Liver (tissue), 3 donors: ENCODE measurements at regions not wholly inside any gene's neighbourhood (a gene's known extent, or its start where the extent isn't known, plus 50 kb on each side); places are given as distances from the start of the nearest gene placed in this dataset.
"Not testable (repeated sequence)": the region's sequence is repeated elsewhere in the genome, so short reads cannot be mapped to it uniquely, and the experiment has no call there.

Source experiments
- JUND ChIP-seq, 2 donors: IDR thresholded peaks; 2 replicates each; pipeline ENCODE4 v1.6.1; 2016; ENCODE audit warnings: antibody characterized with exemption in 2 of 2
- RAD21 ChIP-seq, 2 donors: IDR thresholded peaks; 2 replicates each; pipeline ENCODE4 v1.6.1; 2016; ENCODE audit warnings: antibody characterized with exemption in 2 of 2, mild to moderate bottlenecking in 2 of 2
- SP1 ChIP-seq: IDR thresholded peaks from 2 replicates; pipeline ENCODE4 v1.6.1; 2018; ENCODE audit warnings: antibody characterized with exemption, mild to moderate bottlenecking
- TAF1 ChIP-seq: conservative IDR thresholded peaks from 2 replicates; pipeline ENCODE4 v1.6.1; 2016; ENCODE audit warnings: antibody characterized with exemption, mild to moderate bottlenecking
- YY1 ChIP-seq: IDR thresholded peaks from 2 replicates; pipeline ENCODE4 v1.6.1; 2016; ENCODE audit warnings: antibody characterized with exemption, mild to moderate bottlenecking
- TF ChIP-seq, protein P1 (sequence below): fragments of 150-350 bp; IDR thresholded peaks from 2 replicates; pipeline ENCODE4 v1.5.1; 2017; ENCODE audit warnings: improper control_type of control experiment, low read depth, low read length; ENCODE audit not compliant: missing input control
- TF ChIP-seq, protein P2 (sequence below): IDR thresholded peaks from 2 replicates; pipeline ENCODE4 v1.6.1; 2016; ENCODE audit warnings: antibody characterized with exemption
- TF ChIP-seq, protein P3 (sequence below): IDR thresholded peaks from 2 replicates; pipeline ENCODE4 v1.6.1; 2016; ENCODE audit warnings: antibody characterized with exemption, mild to moderate bottlenecking
- donor health status: healthy.
- donor health status: healthy.

DNA sequence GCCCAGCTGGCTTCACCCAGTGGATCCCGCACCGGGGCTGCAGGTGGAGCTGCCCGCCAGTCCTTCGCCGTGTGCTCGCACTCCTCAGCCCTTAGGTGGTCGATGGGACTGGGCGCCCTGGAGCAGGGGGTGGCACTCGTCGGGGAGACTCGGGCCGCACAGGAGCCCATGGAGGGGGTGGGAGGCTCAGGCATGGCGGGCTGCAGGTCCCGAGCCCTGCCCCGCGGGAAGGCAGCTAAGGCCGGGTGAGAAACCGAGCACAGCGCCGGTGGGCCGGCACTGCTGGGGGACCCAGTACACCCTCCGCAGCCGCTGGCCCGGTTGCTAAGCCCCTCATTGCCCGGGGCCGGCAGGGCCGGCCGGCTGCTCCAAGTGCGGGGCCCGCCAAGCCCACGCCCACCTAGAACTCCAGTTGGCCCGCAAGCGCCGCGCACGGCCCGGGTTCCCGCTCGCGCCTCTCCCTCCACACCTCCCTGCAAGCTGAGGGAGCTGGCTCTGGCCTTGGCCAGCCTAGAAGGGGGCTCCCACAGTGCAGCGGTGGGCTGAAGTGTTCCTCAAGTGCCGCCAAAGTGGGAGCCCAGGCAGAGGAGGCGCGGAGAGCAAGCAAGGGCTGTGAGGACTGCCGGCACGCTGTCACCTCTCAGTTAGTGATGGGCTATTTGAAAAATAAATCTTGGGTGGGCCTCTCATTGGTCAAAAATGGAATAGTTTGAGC lies 411.2 kb upstream of the NOX3 start:
- TF ChIP-seq, protein P1, sequence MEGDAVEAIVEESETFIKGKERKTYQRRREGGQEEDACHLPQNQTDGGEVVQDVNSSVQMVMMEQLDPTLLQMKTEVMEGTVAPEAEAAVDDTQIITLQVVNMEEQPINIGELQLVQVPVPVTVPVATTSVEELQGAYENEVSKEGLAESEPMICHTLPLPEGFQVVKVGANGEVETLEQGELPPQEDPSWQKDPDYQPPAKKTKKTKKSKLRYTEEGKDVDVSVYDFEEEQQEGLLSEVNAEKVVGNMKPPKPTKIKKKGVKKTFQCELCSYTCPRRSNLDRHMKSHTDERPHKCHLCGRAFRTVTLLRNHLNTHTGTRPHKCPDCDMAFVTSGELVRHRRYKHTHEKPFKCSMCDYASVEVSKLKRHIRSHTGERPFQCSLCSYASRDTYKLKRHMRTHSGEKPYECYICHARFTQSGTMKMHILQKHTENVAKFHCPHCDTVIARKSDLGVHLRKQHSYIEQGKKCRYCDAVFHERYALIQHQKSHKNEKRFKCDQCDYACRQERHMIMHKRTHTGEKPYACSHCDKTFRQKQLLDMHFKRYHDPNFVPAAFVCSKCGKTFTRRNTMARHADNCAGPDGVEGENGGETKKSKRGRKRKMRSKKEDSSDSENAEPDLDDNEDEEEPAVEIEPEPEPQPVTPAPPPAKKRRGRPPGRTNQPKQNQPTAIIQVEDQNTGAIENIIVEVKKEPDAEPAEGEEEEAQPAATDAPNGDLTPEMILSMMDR, result not testable (repeated sequence)
- not testable (repeated sequence) for TF ChIP-seq TAF1; YY1; SP1; JUND (IDR thresholded peaks at IDR 0.05); RAD21 (IDR thresholded peaks at IDR 0.05)
- TF ChIP-seq, protein P2, sequence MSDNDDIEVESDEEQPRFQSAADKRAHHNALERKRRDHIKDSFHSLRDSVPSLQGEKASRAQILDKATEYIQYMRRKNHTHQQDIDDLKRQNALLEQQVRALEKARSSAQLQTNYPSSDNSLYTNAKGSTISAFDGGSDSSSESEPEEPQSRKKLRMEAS, result not testable (repeated sequence)
- TF ChIP-seq, protein P3, sequence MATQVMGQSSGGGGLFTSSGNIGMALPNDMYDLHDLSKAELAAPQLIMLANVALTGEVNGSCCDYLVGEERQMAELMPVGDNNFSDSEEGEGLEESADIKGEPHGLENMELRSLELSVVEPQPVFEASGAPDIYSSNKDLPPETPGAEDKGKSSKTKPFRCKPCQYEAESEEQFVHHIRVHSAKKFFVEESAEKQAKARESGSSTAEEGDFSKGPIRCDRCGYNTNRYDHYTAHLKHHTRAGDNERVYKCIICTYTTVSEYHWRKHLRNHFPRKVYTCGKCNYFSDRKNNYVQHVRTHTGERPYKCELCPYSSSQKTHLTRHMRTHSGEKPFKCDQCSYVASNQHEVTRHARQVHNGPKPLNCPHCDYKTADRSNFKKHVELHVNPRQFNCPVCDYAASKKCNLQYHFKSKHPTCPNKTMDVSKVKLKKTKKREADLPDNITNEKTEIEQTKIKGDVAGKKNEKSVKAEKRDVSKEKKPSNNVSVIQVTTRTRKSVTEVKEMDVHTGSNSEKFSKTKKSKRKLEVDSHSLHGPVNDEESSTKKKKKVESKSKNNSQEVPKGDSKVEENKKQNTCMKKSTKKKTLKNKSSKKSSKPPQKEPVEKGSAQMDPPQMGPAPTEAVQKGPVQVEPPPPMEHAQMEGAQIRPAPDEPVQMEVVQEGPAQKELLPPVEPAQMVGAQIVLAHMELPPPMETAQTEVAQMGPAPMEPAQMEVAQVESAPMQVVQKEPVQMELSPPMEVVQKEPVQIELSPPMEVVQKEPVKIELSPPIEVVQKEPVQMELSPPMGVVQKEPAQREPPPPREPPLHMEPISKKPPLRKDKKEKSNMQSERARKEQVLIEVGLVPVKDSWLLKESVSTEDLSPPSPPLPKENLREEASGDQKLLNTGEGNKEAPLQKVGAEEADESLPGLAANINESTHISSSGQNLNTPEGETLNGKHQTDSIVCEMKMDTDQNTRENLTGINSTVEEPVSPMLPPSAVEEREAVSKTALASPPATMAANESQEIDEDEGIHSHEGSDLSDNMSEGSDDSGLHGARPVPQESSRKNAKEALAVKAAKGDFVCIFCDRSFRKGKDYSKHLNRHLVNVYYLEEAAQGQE, result not testable (repeated sequence)
